SK-N-SH (cell line): ENCODE measurements at regions not wholly inside any gene's neighbourhood (a gene's known extent, or its start where the extent isn't known, plus 50 kb on each side); places are given as distances from the start of the nearest gene placed in this dataset.

Experiments
- CTCF ChIA-PET: fragments of 300-600, 350-600 bp; formaldehyde crosslinking; extraction: SDS; loops from one replicate; lab custom pipeline; 2021; lab: Yijun Ruan, JAX
- POLR2A ChIA-PET: fragments of 350-600 bp; sonication (Branson Sonifier 250); formaldehyde crosslinking; extraction: SDS; loops from one replicate; lab custom pipeline; 2020; ENCODE audit warnings: antibody characterized with exemption, inconsistent platforms; lab: Yijun Ruan, JAX
- DNase-seq: peaks from one replicate; pipeline ENCODE4 v3.0.0; 2012
- H2AFZ ChIP-seq: fragments of 200-600 bp; sonication (generic); 2 replicates; pipeline ENCODE4 v1.8.1; 2016; ENCODE audit warnings: antibody characterized with exemption, mild to moderate bottlenecking, low read depth
- H3F3A ChIP-seq: fragments of 200-600 bp; sonication (generic); replicated peaks from 2 replicates; pipeline ENCODE3; 2016; ENCODE audit warnings: antibody characterized with exemption, mild to moderate bottlenecking; ENCODE audit not compliant: insufficient read depth
- H3K27ac ChIP-seq, 2 experiments: fragments of 200-500 bp in 1 of 2; fragments of 200-600 bp in 1 of 2; sonication (Bioruptor generic) in 1 of 2; sonication (generic), shearing (Covaris generic) in 1 of 2; 2 replicates each; pipeline versions ENCODE4 v1.5.1 to v1.6.1; 2014 to 2016; ENCODE audit warnings: low read depth in 2 of 2, inconsistent platforms in 1 of 2, low read length in 1 of 2, mild to moderate bottlenecking in 1 of 2, mixed read lengths in 1 of 2
- H3K27me3 ChIP-seq: fragments of 200-600 bp; sonication (generic), shearing (Covaris generic); 2 replicates; pipeline ENCODE4 v1.6.1; 2016; ENCODE audit warnings: mixed run types; ENCODE audit not compliant: insufficient read depth
- H3K36me3 ChIP-seq, 2 experiments: fragments of 200-500 bp in 1 of 2; fragments of 200-600 bp in 1 of 2; sonication (Bioruptor generic) in 1 of 2; sonication (generic) in 1 of 2; replicated peaks in 1 of 2; 2 replicates each; pipeline versions ENCODE3 to v1.5.1; 2014 to 2016; ENCODE audit warnings: low read length in 1 of 2, mild to moderate bottlenecking in 1 of 2; ENCODE audit not compliant: insufficient read depth in 2 of 2, control insufficient read depth in 1 of 2
- H3K4me1 ChIP-seq, 2 experiments: fragments of 200-500 bp in 1 of 2; fragments of 200-600 bp in 1 of 2; sonication (Bioruptor generic) in 1 of 2; sonication (generic), shearing (Covaris generic) in 1 of 2; 2 replicates each; pipeline versions ENCODE4 v1.5.1 to v1.6.1; 2014 to 2016; ENCODE audit warnings: low read depth in 1 of 2, low read length in 1 of 2, mixed run types in 1 of 2; ENCODE audit not compliant: insufficient read depth in 2 of 2, control insufficient read depth in 1 of 2
- H3K4me2 ChIP-seq: fragments of 200-600 bp; sonication (generic), shearing (Covaris generic); 2 replicates; pipeline ENCODE4 v1.6.1; 2017; ENCODE audit warnings: mixed run types
- H3K4me3 ChIP-seq, 2 experiments: fragments of 200-500 bp in 1 of 2; fragments of 200-600 bp in 1 of 2; sonication (Bioruptor generic) in 1 of 2; sonication (generic), shearing (Covaris generic) in 1 of 2; 2 replicates each; pipeline versions ENCODE4 v1.5.1 to v1.8.1; 2014 to 2016; ENCODE audit warnings: low read depth in 2 of 2, inconsistent platforms in 1 of 2, low read length in 1 of 2, mild to moderate bottlenecking in 1 of 2, mixed read lengths in 1 of 2, moderate library complexity in 1 of 2
- H3K79me2 ChIP-seq: fragments of 200-600 bp; sonication (generic); 2 replicates; pipeline ENCODE4 v1.8.1; 2017; ENCODE audit warnings: mild to moderate bottlenecking; ENCODE audit not compliant: insufficient read depth
- H3K9ac ChIP-seq: fragments of 200-600 bp; sonication (generic); 2 replicates; pipeline ENCODE4 v1.6.1; 2017; ENCODE audit warnings: mixed run types
- H3K9me2 ChIP-seq: fragments of 200-600 bp; sonication (generic); 2 replicates; pipeline ENCODE4 v1.6.1; 2017; ENCODE audit warnings: mixed run types
- H3K9me3 ChIP-seq: fragments of 200-600 bp; sonication (generic); 2 replicates; pipeline ENCODE4 v1.6.1; 2017; ENCODE audit warnings: mixed run types, mild to moderate bottlenecking, moderate library complexity
- H4K20me1 ChIP-seq: fragments of 200-600 bp; sonication (generic); 2 replicates; pipeline ENCODE4 v1.6.1; 2017; ENCODE audit warnings: mild to moderate bottlenecking, mixed run types; ENCODE audit not compliant: insufficient read depth
- ELF1 ChIP-seq: IDR thresholded peaks from 2 replicates; pipeline ENCODE4 v1.4.0; 2012
- MXI1 ChIP-seq: IDR thresholded peaks from 2 replicates; pipeline ENCODE4 v1.6.1; 2012; ENCODE audit warnings: mild to moderate bottlenecking, low read depth, low read length, improper control_type of control experiment
- PBX3 ChIP-seq: IDR thresholded peaks from 2 replicates; pipeline ENCODE4; 2012
- POLR2AphosphoS5 ChIP-seq: IDR thresholded peaks from 2 replicates; pipeline ENCODE4 v1.6.1; 2012; ENCODE audit warnings: low read depth, low read length
- RFX5 ChIP-seq: IDR thresholded peaks from 2 replicates; pipeline ENCODE4 v1.6.1; 2012; ENCODE audit warnings: mild to moderate bottlenecking, improper control_type of control experiment, low read length
- SMC3 ChIP-seq: IDR thresholded peaks from 2 replicates; pipeline ENCODE4 v1.6.1; 2012; ENCODE audit warnings: low read depth, low read length, improper control_type of control experiment
- TCF12 ChIP-seq: IDR thresholded peaks from 2 replicates; pipeline ENCODE4 v1.4.0; 2012
- USF1 ChIP-seq: IDR thresholded peaks from 2 replicates; pipeline ENCODE4 v1.4.0; 2012; ENCODE audit warnings: low read depth, borderline replicate concordance
- ZBTB33 ChIP-seq: IDR thresholded peaks from 2 replicates; pipeline ENCODE4 v1.4.0; 2012; ENCODE audit warnings: low read depth, borderline replicate concordance
- WGBS: methylation state at CpG from one replicate; pipeline ENCODE4 v1.1.6; 2017; ENCODE audit warnings: low lambda C conversion rate; 5-methylcytosine and 5-hydroxymethylcytosine counted together

GRCh38 chr1:216805953-216806352 lies 82.7 kb upstream of the ESRRG start:
- no peak overlapping the region for H3K4me2 ChIP-seq
- H3K4me3 ChIP-seq = no peak overlapping the region
- H3F3A ChIP-seq = no peaks in the 10 kb centered on the region
- no peaks in the 10 kb centered on the region; a peak in 2 of 4 replicates for H3K4me1 ChIP-seq
- H3K27me3 ChIP-seq = no peaks in the 10 kb centered on the region
- DNase-seq = no peak
- ChIA-PET POLR2A (no interaction called here), CTCF (no interaction called here)
- no peak overlapping the region for H2AFZ ChIP-seq
- H3K9ac ChIP-seq = no peak overlapping the region
- TF ChIP-seq ELF1 = no peak
- TF ChIP-seq TCF12 = no peak
- no peaks in the 10 kb centered on the region for H3K79me2 ChIP-seq
- H4K20me1 ChIP-seq = no peaks in the 10 kb centered on the region
- H3K27ac ChIP-seq = no peak overlapping the region
- H3K36me3 ChIP-seq = no peaks in the 10 kb centered on the region
- H3K9me2 ChIP-seq = no peaks in the 10 kb centered on the region
- no peaks in the 10 kb centered on the region for H3K9me3 ChIP-seq
- 62% methylated on average over 1 of the region's 1 CpG for WGBS

- Histone ChIP-seq H3K9me3 (no peaks in the 10 kb centered on the region), H4K20me1 (no peaks in the 10 kb centered on the region), H3K4me3 (no peak overlapping the region), H3K9ac (no peak overlapping the region), H3K79me2 (no peaks in the 10 kb centered on the region), H3K9me2 (no peaks in the 10 kb centered on the region), H3K27me3 (no peaks in the 10 kb centered on the region), H3K36me3 (no peaks in the 10 kb centered on the region), H2AFZ (no peak overlapping the region), H3K27ac (no peak overlapping the region), H3F3A (no peaks in the 10 kb centered on the region), H3K4me1 (no peaks in the 10 kb centered on the region; a peak in 2 of 4 replicates), H3K4me2 (no peak overlapping the region)
- no peak for DNase-seq
- ChIA-PET POLR2A (no interaction called here), CTCF (no interaction called here)
- TF ChIP-seq USF1 (no peak), ZBTB33 (no peak), RFX5 (no peak), TCF12 (no peak), PBX3 (no peak), SMC3 (no peak), POLR2AphosphoS5 (no peak), MXI1 (no peak)
- 62% methylated on average over 5 of the region's 5 CpGs for WGBS
Observed at GRCh38 chr1:216805233-216805632, 82.0 kb upstream of the ESRRG start.
